8988T (cell line): ENCODE measurements at regions not wholly inside any gene's neighbourhood (a gene's known extent, or its start where the extent isn't known, plus 50 kb on each side); places are given as distances from the start of the nearest gene placed in this dataset.
"Not testable (repeated sequence)": the region's sequence is repeated elsewhere in the genome, so short reads cannot be mapped to it uniquely, and the experiment has no call there.

Source experiments
- DNase-seq: peaks from one replicate; pipeline ENCODE4 v3.0.0; 2011

DNA sequence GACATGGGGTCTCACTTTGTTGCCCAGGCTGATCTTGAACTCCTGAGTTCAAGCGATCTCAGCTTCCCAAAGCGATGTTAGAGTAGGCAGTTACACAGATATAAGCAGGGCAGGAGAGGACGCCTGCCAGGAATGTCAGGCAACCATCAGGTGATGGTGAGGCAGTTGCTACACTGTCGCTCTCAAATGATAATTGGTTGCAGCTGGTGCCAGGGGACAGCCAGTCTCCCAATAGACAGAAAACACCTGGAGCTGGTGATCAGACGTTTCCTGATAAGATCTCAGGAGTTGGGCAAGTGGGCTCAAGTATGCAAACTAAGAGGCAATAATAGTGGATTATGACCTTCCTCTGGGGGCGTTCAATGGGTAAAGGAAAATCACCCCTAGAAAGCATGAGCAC lies 163.1 kb upstream of the RGPD4 start:
- no peak for DNase-seq

DNA sequence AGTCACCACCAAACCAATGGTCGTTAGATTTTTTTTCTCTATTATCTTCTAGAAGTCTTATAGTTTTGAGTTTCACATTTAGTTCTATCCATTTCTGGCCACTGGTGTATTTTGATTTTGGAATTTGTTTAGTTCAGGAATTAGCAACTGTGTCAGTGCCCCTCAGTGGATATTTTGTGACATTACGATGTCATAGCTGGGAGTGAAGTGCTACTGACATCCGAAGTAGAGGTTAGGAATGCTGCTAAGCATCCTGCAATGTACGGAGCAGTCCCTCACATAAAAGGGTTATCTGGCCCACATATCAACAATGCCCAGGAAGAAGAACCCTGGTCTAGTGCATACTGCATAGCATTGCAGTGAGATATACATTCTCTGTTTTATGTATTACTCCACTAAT lies 157.4 kb upstream of the RGPD4 start:
- no peak for DNase-seq

DNA sequence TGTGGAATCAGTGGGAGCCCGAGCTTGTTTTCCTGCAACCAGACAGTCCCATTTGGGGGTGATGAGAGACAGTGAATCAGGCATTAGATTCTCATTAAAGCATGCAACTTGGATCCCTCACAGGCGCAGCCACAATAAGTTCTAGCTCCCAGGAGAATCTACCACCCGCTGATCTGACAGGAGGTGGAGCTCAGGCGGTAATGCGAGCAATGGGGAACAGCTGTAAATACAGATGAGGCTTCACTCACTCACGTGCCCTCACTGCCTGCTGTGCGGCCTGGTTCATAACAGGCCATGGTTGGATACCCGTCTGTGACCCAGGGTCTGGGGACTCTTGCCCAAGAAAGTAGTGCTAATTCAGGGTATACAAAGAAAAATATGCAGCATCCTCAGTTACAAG lies 144.8 kb upstream of the RGPD4 start:
- no peak for DNase-seq

DNA sequence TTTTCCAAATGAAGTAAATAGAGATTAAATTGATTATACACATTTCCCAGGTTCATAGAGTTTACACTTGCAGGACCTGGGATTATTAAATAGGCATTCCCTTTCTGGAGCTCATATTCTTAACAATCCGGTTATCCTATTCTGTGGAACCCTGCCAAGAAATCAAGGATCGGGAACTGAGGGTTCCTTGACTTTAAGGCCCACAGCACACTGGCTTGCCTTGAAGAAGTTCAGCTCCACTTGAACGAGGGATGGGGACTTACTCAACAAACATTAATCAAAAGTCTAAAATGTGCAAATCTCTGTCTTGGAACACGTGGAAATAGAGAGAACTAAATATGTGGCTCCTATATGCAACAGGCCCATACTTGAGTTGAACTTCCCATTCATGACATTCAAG lies 142.3 kb upstream of the RGPD4 start:
- DNase-seq, result no peak

DNA sequence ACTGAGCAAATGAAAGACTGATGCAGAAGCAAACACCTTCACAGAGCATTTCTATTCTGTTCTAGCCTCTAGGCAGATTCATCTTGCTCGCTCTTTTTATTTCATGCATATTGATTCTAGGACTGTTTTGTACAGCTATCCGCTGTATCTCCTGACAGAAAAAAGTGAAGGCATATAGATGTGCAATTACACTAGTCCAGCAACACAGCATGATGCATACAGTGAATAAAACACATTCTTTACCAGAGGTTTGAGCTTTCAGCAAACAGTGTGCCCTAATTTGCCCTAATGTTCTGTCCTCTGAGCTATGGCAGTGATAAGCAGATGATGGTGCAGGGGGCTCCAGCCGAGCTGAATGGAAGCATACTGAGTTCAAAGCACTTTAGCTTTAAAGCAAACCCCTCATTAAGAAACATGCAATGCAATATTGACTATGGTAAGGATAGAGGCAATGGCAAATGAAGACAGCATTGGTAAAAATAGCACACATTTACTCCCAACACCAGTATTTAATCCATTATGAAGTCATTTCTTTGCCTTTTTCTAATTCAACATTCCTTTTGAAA lies 141.2 kb upstream of the RGPD4 start:
- no peak for DNase-seq

DNA sequence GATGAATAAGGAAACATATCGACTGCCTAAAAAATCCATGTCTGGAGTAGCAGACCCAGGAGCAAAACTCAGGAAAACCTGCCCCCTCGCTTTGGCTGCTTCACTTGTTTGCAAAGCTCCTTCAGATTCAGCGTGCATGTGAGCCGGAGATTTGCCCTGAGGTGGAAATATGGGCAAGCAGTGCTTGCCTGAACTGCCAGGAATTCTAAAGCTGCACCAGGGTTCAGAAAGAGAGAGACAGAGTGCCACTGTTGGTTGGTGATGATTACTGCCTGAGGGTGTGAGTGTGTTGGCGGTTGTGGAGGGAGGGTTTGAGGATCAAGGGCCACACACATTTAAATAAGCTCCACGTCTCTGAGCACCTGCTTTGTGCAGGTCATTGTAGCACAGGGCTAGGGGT lies 139.6 kb upstream of the RGPD4 start:
- no peak for DNase-seq

DNA sequence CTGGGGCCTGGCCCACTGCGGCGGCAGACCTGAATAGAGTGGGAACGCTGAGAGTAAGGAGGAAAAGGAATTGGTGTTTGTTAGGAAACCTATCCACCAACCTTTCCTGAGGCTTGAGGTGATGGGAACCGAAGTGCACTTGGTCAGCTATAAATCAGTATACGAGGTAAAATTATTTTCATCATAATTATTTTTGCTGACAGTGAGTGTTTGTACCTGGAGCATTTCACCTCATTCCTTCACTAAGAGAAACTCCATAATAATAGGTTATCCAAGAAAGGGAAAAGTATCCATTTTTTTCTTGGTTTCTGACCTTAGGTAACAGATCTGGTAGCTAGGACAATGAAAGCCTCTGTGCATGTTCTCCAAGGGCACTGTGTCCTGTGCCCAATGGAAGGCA lies 138.6 kb upstream of the RGPD4 start:
- no peak for DNase-seq

DNA sequence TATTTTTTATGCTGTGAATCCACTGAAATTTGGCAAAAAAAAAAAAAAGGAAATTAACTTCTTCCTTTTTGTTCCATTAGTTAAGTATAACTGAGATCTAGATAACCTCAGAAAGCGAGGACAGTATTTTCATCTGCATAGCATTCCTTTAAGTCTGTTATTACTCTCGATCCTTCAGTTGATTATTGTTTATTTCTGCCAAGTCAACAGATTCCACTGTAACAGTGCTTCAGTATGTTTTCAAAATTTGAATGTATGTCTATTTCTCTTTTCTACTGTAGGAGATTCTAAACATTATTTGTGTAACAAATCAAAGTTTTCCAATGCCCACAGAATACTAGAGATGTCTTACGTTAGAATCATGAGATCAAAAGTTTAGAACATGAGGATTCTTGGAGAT lies 133.1 kb upstream of the RGPD4 start:
- DNase-seq, result no peak

DNA sequence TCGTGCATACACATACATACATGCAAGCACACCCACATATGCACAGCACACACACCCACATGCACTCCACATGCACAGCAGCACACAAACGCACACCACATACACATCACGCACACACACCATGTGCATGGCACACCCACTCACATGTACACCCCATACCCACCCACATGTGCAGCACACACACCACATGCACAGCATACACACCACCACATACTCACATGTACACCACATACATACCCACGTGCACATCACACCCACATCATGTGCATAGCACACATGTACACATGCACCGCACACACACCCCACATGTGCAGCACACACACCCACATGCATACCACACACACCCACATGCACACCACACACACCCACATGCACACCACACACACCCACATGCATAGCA lies 132.0 kb upstream of the RGPD4 start:
- DNase-seq, result no peak

DNA sequence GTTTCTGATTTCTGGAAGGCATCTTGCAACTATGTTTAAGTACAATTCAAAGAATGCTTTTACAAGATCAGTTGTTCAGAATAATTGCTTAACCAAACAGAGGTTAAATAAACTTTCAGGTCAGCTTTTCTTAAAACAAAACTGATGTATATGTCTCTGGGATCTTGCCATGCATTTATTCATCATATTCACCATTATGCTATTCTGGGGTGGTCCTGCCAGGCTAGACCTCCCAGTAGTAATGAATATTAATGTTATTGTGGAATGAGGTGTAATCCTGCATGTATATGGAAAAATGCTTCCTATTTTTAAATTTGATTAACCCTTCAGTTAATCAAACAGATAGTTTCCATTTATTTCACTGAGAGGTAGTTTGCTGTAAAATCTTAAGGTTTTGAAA lies 129.3 kb upstream of the RGPD4 start:
- DNase-seq, result no peak

DNA sequence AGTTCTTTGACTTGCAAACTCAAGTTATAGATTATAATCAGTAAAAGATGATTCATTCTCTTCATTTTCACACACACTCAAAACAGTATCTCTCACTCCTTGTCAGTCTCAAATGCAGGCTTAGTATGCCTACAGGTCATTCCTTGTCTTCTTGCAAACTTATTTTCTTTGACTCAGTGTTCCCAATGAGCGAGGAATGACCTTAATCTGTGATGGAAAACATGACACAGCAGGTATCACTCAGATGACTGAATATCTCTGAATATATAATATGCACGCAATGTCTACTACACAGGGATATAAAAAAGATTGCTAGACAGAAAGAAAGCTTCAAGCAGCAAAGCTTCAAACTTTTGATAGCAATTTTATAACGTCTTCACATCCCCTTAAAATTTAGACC lies 127.8 kb upstream of the RGPD4 start:
- no peak for DNase-seq

DNA sequence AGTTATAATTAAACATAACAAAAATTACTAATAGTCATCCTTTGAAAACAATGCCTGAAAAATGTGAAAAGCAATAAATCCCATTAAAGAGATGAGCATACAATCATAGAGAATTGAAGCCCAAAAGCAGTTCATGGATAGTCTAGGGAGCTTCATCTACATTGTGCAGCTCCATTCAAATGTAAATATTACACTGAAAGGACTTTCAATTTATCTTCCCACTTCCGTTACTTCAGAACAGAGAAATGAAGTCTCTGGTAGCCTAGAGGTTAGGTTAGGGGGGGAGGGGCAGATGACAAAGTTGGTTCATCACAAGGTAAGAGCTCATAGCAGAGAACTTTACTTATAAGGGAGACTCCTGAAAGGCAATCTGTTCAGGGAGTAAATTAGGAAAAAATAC lies 126.6 kb upstream of the RGPD4 start:
- no peak for DNase-seq

DNA sequence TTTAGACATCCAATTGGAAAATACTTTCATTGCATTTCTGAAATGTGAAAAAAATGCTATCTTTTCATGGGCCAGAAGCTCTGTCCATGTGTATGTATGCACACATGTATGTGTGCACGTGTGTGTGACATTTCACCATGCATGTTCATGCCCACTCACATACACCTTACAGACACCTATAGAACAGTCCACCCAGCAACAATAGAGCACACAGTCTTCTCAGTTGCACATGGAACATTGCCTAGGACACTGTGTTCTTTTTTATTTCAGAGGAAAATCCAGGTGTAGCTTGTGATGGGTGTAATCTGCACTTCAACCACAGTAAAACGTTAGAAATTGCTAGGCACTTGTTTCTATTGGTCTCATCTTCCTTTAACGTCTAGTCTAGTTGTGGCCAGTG lies 114.8 kb upstream of the RGPD4 start:
- DNase-seq, result no peak

DNA sequence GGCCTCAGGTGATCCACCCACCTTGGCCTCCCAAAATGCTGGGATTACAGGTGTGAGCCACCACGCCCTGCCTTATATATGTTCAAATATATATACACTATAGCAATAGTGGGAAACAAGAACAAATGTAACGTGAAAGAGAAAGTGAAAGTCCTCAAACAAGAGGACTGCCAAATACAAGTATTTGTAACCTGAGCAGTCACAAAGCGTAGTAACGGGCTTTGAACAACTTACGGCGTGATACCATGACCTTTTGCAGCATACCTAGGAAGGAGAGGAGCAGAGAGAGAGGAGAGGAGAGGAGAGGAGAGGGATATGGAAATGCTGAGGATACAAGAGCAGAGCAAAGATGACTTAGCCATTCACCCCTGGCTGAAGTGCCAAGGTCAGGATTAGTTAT lies 113.8 kb upstream of the RGPD4 start:
- no peak for DNase-seq

DNA sequence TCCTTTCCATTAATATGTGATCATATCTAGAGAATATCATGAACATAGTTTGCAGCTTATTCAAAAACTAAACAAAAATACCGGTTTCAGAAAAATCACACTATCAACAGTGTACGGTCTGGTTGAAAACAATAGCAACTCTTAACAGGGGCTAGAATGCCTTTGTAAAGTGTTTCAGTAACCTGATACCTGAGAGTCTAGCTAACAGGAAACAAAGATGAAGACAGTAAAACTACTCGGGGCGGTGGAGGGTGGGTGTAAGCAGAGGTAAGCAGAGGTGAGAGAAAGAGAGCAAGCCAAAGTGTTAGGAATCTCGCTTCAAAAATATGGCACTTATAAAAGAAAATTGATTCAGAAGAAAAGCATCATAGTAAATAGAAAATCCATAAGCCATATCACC lies 109.0 kb upstream of the RGPD4 start:
- DNase-seq, result no peak

DNA sequence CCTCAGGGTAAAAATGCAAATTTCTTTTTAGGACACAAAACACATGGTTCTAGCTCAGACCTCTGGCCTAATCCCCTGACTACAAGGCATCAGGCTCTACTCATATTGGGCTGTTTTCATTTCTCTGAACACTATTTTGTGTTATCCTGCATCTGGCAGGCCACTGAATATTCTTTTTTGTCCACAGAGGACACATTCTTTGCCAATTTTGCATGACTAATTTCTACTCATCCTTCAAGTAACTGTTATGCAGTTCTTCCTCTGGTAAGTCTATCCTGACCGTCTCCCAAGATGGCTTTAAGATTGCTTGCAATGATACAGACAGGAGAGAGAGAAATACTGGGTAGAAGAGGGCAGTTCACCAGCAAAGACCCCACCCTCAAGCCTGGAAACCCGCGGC lies 107.6 kb upstream of the RGPD4 start:
- no peak for DNase-seq

DNA sequence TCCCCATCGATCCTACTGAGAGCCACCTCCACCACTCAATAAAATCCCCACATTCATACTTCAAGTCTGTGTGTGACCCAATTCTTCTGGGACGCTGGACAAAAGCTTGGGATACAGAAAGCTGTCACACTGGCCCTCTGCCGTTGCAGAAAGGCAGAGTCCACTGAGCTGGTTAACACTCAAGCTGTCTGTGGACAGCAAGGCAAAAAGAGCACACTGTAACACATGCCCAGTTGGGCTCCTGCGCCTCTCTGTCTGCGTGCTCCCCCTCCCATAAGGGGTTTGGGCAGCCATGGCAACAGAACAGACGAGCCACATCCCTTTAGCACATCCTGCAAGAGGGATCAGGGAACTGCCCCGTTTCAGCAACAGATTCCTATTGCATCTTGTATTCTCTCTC lies 106.9 kb upstream of the RGPD4 start:
- no peak for DNase-seq

DNA sequence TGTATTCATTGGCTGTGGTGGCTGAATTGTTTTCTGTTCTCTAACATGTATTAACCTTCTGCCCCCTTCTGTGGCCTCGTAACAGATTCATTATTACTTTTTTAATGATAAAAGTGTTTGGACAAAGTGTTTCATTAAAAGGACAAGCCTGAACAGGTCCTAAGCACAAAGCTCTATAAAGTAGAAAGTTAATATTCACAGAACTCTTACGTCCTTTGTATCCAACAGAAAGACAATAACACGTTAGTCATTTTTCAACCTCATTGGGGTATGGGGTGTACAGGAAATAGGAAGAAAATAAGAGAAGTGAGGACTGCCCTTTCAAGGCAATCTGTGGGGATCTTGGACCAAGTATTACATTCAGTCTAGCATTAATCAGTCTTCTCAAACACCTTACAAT lies 105.5 kb upstream of the RGPD4 start:
- DNase-seq, result no peak

DNA sequence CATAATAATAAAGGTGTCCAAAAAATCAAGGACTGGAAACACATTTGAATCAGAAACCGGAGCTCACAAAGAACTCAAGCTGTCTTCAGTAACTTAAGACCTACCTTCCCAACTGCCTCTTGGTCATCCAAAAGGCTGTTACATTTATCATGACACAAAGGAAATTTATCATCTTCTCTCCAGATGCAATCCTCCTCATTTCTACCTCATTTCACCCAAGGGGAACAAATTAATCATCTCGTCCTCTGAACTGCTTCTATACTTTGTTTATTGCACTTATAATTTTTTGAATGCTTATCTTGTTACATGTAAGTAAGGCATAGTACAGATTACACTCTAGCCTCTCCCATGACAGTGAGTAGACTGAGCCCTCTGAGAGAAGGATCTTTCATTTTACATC lies 105.1 kb upstream of the RGPD4 start:
- DNase-seq, result no peak

DNA sequence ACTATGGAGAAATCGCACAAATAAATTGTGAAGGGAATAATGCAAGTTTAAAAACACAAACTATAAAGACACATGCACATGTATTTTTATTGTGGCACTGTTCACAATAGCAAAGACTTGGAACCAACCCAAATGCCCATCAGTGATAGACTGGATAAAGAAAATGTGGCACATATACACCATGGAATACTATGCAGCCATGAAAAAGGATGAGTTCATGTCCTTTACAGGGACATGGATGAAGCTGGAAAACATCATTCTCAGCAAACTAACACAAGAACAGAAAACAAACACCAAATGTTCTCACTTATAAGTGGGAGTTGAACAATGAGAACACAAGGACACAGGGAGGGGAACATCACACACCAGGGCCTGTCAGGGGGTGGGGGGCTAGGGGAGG lies 100.9 kb upstream of the RGPD4 start:
- DNase-seq, result not testable (repeated sequence)

DNA sequence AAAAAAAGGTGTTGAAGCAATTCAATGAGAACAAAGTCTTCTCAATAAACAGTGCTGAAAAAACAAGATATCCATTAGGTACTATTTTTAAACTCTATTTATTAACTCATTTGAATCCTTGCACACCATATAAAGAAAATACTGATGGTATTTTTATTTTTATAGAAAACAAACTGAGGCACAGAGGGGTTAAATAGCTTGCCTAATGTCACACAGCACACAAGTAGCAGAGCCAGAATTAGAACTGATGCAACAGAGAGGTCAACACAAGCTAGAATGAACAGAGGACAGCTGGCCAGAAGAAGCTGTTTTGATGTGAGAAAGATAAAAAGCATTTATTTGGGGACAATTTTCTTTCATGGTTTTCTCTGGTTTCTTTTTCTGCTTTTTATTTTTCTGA lies 99.4 kb upstream of the RGPD4 start:
- DNase-seq, result no peak

DNA sequence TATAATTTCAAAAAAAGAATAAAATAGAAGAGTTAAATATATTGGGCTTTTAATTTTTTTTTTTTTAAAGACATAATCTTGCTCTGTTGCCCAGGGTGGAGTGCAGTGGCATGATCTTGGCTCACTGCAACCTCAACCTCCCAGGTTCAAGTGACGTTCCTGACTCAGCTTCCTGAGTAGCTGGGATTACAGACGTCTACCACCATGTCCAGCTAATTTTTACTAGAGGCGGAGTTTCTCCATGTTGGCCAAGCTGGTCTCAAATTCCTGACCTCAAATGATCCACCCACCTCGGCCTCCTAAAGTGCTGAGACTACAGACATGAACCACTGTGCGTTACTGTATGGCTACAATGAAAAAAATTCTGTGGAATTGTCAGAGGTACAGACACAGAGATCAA lies 98.1 kb upstream of the RGPD4 start:
- DNase-seq, result no peak

DNA sequence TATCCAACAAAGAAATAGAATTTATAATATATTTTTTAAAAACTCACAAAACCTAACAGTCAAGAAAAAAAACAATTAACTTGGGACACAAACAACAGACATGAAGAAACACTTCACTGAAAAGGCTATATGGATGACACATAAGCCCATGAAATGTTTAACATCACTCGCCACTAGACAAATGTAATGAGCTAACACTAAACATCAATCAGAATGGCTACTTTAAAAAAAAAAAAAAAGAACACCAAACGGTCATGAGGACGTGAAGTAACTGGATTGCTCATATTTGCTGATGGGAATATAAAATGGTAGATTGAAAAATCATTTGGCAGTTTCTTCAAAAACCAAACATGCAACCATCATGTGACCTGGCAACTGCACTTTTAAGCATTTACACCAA lies 97.3 kb upstream of the RGPD4 start:
- DNase-seq, result no peak

DNA sequence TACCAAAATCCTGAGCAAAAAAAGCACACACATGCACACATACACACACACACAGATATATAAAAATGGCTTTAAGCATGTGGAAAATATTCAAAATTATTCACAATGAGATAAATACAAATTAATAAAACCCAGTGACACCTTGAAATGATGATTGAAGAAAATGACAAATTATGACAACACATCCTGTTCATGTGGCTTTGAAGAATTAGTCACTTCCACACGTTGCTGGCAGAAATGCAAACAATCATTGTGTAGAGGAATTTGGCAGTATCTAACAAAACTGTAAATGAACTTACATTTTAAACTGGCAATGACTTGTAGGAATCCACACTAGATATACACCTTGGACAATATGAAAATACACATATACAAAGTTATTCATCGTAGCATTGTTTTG lies 95.8 kb upstream of the RGPD4 start:
- no peak for DNase-seq

DNA sequence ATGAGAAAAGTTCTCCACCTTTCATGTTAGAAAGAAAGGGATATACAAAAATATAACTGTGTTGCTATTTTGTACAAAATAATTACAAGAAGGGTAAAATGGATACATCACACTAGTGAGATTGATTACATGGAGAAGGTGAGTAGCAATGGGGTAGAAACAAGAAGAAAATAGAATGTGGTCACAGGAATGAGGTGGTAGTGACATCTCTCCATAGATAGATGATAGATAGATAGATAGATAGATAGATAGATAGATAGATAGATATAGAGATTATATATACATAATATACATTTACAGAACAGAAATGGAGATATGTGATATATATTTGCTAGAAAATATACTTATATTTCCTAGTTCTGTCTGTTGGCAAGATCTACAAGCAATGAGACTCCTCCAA lies 95.3 kb upstream of the RGPD4 start:
- no peak for DNase-seq

DNA sequence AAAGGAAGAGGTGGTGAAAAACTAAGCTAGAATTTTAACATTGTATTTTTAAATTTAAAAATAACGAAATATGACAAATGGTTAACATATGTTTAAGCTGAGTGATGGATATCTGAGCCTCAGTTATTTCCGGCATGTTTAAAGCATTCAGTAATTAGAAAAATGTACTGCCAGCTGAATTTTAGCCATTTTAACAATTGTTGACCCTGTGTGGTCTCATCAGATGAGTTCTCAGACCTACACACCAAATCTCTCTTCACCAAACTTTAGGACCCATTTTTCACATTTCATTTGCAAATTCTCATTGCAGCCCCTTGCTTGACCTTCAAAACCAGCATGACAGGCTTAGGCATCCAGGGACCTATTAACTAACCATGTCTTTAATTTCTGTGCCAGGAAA lies 91.5 kb upstream of the RGPD4 start:
- no peak for DNase-seq
